HepG2 (cell line): ENCODE measurements at regions not wholly inside any gene's neighbourhood (a gene's known extent, or its start where the extent isn't known, plus 50 kb on each side); places are given as distances from the start of the nearest gene placed in this dataset.

ENCODE experiments used
- CTCF ChIP-seq: sonication (generic); formaldehyde crosslinking; IDR thresholded peaks from 2 replicates; pipeline ENCODE4 v1.5.0; 2020; ENCODE audit warnings: mild to moderate bottlenecking, missing genetic modification reagents, moderate library complexity
- MBNL3 ChIP-seq: fragments of 250-450 bp; sonication (Bioruptor Pico); conservative IDR thresholded peaks from 2 replicates; pipeline ENCODE4 v1.8.0; 2022; ENCODE audit warnings: mild to moderate bottlenecking, inconsistent platforms
- SIN3A ChIP-seq: IDR thresholded peaks from 2 replicates; pipeline ENCODE4 v1.6.1; 2011; ENCODE audit warnings: low read depth, mild to moderate bottlenecking, control low read depth, low read length, borderline replicate concordance
- TEAD3 ChIP-seq: optimal IDR thresholded peaks from 2 replicates; pipeline ENCODE3; 2016; ENCODE audit warnings: borderline replicate concordance
- YEATS4 ChIP-seq: sonication (generic); formaldehyde crosslinking; IDR thresholded peaks from 2 replicates; pipeline ENCODE4 v1.4.0; 2020; ENCODE audit warnings: missing genetic modification reagents, borderline replicate concordance
- ZNF337 ChIP-seq: sonication (generic); formaldehyde crosslinking; IDR thresholded peaks from 2 replicates; pipeline ENCODE4 v1.5.1; 2020; ENCODE audit warnings: missing genetic modification reagents, low read depth, mild to moderate bottlenecking, borderline replicate concordance
- TF ChIP-seq, protein P1 (sequence below): sonication (generic); formaldehyde crosslinking; IDR thresholded peaks from 2 replicates; pipeline ENCODE4 v1.9.0; 2021; ENCODE audit warnings: missing genetic modification reagents, mild to moderate bottlenecking, borderline replicate concordance
- TF ChIP-seq, protein P2 (sequence below): sonication (generic); formaldehyde crosslinking; IDR thresholded peaks from 2 replicates; pipeline ENCODE4 v1.5.0; 2020; ENCODE audit warnings: missing genetic modification reagents

GRCh38 chr7:46127814-46128213 is 206.7 kb upstream of the IGFBP3 start:
- TF ChIP-seq TEAD3 (CRISPR knock-in tag) (no peak), YEATS4 (CRISPR knock-in tag) (no peak), CTCF (CRISPR knock-in tag) (no peak), MBNL3 (CRISPR knock-in tag) (no peak), ZNF337 (CRISPR knock-in tag) (no peak), SIN3A (no peak)
- TF ChIP-seq, protein P1, sequence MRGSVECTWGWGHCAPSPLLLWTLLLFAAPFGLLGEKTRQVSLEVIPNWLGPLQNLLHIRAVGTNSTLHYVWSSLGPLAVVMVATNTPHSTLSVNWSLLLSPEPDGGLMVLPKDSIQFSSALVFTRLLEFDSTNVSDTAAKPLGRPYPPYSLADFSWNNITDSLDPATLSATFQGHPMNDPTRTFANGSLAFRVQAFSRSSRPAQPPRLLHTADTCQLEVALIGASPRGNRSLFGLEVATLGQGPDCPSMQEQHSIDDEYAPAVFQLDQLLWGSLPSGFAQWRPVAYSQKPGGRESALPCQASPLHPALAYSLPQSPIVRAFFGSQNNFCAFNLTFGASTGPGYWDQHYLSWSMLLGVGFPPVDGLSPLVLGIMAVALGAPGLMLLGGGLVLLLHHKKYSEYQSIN, result no peak
- TF ChIP-seq, protein P2, sequence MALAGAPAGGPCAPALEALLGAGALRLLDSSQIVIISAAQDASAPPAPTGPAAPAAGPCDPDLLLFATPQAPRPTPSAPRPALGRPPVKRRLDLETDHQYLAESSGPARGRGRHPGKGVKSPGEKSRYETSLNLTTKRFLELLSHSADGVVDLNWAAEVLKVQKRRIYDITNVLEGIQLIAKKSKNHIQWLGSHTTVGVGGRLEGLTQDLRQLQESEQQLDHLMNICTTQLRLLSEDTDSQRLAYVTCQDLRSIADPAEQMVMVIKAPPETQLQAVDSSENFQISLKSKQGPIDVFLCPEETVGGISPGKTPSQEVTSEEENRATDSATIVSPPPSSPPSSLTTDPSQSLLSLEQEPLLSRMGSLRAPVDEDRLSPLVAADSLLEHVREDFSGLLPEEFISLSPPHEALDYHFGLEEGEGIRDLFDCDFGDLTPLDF (CRISPR knock-in tag), result no peak
